Activated T-helper 9 cell treated with anti-CD3 and anti-CD28 coated beads, Interleukin-2, amount 50 U/mL, for 16 hours (primary cell): ENCODE measurements at regions not wholly inside any gene's neighbourhood (a gene's known extent, or its start where the extent isn't known, plus 50 kb on each side); places are given as distances from the start of the nearest gene placed in this dataset.
"Not testable (repeated sequence)": the region's sequence is repeated elsewhere in the genome, so short reads cannot be mapped to it uniquely, and the experiment has no call there.

Experiments used
- DNase-seq: peaks from one replicate; pipeline ENCODE4 v3.0.0-alpha.2; 2020; ENCODE audit warnings: low read depth

DNA sequence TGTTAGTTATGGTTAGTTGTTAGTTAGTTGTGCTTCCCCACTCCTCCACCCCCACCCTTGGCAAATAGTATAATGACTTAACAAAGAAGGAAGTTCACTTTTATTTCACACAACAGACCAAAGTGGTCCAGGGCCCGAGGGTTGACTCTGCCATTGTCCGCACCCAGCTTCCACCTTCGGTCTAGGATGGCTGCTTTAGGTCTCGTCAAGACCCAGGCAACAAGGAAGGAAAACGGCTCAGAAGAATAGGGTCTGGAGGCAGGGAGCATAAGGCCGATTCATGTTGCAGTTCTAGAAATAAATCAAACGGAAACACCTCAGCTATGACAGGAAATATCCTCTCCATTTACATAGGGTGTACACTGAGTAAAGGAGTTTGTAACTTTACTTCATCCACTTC is 206.0 kb upstream of the CXCR4 start:
- no peak for DNase-seq

- no peak for DNase-seq
These were observed 205.2 kb upstream of the CXCR4 start for GRCh38 chr2:136323195-136323594.

DNA sequence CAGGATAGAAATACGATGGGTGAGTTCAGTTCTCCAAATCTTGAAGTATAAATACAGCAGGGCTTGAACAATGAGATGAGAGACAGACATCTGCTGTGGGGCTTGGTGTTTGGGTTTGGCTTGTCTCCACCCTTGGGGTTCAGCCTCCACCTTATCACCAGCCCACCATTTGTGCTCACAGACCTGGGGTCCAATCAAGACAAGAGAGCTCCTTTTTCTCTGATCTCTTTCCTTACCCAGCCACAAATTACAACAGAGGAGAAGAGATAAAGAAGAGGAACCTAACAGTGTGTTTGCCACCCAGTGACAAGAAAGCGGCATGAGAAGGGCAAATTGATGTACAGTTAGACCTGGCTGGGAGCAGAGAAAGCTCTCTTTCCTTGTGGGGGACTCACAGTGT is 204.5 kb upstream of the CXCR4 start:
- DNase-seq = no peak

DNA sequence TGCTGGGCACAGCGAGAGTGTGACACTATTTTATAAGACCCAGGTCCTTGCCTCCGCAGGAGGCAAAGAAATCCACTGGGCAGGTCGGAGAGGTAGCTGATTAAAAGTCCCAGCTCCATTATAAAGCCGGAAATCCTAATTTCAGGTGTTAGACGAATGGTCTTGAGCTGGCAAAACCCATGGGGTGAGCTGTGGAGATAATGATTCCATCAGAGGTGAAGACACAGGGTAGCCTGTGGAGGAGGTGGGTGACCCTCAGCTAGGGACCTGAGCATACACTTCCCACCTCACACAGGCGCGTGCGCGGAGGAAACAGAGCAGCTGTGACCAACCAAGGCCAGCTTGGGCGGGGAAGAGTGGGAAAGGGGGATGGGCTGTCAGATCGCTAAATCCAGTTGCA is 201.7 kb upstream of the CXCR4 start:
- DNase-seq = no peak

DNA sequence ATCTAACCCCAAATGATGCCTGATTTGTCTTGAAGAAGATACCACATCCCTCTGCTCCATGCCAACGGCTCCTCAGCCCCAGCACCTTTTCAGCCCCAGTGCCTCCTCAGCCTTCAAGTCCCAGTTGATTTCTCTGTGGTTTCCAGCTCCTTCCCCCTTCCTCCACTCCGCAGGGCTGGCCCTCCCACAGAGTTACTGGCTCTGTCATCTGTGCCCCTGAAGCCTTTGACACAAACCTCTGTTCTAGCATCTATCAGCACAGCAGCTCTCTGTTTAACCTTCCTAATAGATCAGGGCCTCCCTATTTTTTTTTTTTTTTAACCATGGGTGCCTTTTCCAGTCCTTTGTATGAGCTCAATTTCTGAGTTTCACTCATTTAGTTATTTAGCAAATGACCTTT is 201.3 kb upstream of the CXCR4 start:
- no peak for DNase-seq

DNA sequence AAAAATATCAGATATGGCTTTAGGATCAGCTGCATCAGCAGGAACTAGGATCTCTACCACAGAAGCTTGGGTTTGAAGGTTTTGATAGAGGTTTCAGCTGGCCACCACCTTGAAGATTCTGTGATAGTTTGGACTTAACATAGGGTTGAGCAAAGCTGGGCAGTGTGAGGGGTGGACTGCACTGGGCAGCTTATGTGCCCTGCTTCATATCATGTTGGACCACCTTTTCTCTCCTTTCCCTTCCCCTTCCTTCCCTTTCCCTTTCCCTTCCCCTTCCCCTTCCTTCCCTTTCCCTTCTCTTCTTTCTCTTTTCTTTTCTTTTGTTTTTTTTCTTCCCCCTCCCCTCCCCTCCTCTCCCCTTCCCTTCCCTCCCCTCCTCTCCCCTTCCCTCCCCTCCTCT is 196.3 kb upstream of the CXCR4 start:
- DNase-seq = no peak

- DNase-seq = not testable (repeated sequence)
These were observed 194.6 kb upstream of the CXCR4 start for GRCh38 chr2:136312568-136312967.

DNA sequence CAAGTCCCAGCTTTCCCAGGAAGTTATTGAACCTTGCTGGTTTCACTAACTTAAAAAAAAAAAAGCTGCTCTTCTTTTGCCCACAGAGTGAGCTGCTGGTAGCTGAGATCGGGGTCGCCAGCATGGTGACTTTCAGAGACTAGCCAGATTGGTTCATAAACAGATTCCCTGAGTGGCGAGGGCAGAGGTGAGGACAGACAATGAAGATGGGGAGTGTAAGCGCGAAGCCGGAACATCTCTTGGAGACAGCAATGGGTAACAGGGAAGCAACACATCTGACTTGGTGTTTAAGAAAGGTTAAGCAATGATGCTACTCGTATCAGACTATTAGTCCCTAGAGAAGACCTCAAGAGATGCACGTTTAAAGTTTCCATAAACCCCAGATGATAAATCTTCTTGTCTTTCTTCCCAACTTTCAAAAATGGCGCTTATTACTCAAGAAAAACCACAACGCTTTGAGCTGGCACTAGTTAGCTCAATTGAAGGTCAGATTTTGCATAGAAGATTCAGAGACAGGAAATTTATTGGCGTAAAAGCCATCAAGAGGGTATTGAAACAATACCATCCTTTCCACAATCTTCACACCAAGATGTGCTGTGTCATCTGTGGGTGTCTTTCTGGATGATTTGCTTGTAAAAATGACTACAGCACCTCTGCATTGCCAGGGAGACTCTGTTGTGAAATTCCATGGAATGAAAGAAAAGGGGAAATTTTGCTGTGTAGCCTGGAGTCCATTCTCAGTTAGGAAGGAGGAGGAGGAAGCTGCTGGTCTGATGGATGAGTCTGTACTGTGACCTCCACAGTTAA is 193.1 kb upstream of the CXCR4 start:
- DNase-seq = no peak

- DNase-seq = peak; percentile 20
These were observed 192.1 kb upstream of the CXCR4 start for GRCh38 chr2:136310005-136310495.

DNA sequence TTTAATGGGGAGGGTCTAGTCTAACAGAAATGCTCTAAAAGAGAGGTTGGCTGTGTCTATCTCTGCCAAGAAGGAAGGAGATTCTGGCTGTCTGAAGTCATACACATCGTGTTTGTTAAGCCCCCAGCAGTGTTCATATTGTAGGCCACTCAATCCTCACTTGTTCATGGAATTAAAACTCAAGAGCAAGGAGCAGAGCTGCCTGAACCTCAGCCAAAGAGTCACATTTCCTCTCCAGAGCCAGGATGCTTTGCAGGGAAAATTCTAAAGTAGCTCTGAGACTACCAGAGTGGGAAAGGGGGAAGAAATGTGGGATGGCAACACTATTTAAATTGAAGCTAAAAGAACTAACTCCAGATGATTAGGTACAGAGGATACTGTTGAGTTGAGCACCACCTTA is 190.7 kb upstream of the CXCR4 start:
- no peak for DNase-seq

- DNase-seq = no peak
These were observed 188.9 kb upstream of the CXCR4 start for GRCh38 chr2:136306836-136307235.

- DNase-seq = peak; percentile 47
These were observed 187.7 kb upstream of the CXCR4 start for GRCh38 chr2:136305517-136306192.

DNA sequence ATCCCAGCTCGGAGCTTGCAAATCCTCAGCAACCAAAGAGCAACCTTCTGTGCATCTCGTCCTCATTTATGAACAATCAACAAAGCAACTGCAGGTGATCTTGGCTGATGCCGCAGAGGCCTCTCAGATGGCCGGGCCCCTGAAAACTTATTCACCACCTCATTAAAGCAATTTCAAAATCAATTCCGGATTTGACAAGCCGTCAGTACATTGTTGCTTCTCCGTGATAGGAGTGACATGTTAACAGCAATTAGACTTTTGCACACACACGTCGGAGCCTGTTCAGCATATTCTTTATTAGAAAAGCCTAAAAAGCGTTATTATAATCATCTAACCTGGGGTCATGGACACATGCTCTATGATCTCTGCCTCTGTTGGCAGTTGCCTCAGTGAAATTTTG is 183.1 kb upstream of the CXCR4 start:
- no peak for DNase-seq

- no peak for DNase-seq
These were observed 180.7 kb upstream of the CXCR4 start for GRCh38 chr2:136298631-136299030.

- DNase-seq = no peak
These were observed 180.0 kb upstream of the CXCR4 start for GRCh38 chr2:136297994-136298393.

DNA sequence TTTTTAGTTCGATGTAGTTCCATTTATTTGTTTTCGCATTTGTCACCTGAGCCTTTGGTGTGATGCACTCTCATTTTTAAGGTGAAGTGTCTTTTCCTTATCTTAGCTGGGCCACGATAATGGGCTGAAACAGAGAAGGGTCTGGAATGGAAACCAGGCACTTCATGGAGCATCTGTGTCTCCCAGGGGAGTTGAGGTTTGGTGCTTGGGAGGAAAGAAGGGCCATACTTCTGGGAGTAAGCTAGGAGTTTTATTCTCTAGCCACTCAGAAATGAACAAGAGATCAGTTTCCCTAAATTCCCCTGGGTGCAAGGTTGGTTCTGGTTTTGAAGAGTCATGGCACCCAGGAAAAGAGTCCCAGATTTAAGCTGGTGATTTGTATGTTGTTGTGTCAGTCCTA is 179.4 kb upstream of the CXCR4 start:
- DNase-seq = no peak

DNA sequence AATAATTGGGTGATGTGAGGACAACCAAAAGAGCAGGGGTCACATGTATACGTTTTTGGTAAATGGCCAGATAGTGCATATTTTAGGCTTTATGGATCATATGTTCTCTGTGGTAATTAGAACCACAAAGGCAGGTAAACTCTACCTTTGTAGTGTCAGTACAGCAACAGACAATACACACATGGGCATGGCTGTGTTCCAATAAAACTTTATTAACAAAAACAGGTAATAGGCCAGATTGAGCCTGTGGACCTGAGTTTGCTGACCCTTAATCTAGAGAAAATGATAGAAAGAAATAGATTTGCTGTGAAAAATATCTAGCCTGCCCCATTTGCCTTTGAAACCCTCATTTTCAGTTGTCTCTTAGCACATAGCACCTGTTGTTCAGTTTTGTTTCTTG is 177.2 kb upstream of the CXCR4 start:
- no peak for DNase-seq

GRCh38 chr2:136291871-136292270 is 173.9 kb upstream of the CXCR4 start:
- DNase-seq = no peak

GRCh38 chr2:136290326-136290725 is 172.4 kb upstream of the CXCR4 start:
- DNase-seq = no peak

DNA sequence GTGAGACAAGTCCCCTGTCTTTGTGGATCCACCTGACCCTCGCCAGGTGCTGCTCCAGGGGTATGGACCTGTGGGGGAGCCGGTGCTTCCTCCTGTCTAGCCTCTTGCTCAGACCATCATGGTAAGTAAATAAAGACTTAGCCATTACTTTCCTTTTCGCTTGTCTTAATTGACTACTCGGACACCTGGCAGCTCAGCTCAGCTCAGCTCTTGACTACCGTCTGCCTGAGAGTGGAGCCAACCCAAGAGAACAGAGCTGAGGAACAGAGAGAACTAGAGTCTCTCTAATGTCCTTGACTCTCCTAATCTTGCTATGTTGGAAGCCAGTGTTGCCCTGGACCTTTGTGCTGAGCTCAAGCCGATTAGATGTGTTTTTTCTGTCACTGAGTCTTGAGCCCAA is 170.3 kb upstream of the CXCR4 start:
- no peak for DNase-seq

DNA sequence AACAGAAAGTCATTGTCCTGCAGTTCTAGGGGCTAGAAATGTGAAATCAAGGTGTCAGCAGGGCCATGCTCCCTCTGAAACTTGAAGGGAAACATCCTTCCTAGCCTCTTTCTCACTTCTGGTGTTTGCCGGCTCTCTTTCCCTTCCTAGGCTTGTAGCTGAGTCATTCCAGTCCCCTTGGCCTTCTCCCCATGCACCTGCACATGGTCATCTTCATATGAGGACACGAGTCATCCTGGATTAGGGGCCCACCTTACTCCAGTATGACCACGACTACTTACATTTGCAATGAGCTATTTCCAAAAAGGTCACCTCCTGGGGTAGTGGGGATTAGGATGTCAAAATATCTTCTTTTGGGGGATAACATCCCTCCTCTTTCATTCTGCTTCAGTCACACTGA is 168.5 kb upstream of the CXCR4 start:
- no peak for DNase-seq

GRCh38 chr2:136284226-136285119 is 166.5 kb upstream of the CXCR4 start:
- DNase-seq = no peak

- DNase-seq = no peak
These were observed 164.3 kb upstream of the CXCR4 start for GRCh38 chr2:136282251-136282650.
